GM12892 (cell line): ENCODE measurements at regions not wholly inside any gene's neighbourhood (a gene's known extent, or its start where the extent isn't known, plus 50 kb on each side); places are given as distances from the start of the nearest gene placed in this dataset.

ENCODE experiments used
- POLR2A ChIP-seq: IDR thresholded peaks from 2 replicates; pipeline ENCODE4 v1.6.1; 2011; ENCODE audit warnings: low read depth, low read length, control low read depth
- POLR2AphosphoS5 ChIP-seq: IDR thresholded peaks from 2 replicates; pipeline ENCODE4 v1.6.1; 2011; ENCODE audit warnings: low read depth, low read length, control low read depth
- TAF1 ChIP-seq: IDR thresholded peaks from 2 replicates; pipeline ENCODE4 v1.6.1; 2011; ENCODE audit warnings: low read depth, mild to moderate bottlenecking, control low read depth, low read length, borderline replicate concordance

- TF ChIP-seq TAF1 (no peak), POLR2AphosphoS5 (no peak), POLR2A (no peak)
Measured at GRCh38 chr17:69999253-69999652, 75.8 kb upstream of the KCNJ16 start.
